Neural progenitor cell (in vitro differentiated cells): ENCODE measurements at regions not wholly inside any gene's neighbourhood (a gene's known extent, or its start where the extent isn't known, plus 50 kb on each side); places are given as distances from the start of the nearest gene placed in this dataset.

Source experiments
- DNase-seq: peaks from one replicate; pipeline ENCODE4 v3.0.0-alpha.2; 2016; ENCODE audit warnings: low spot score
- H2AFZ ChIP-seq: fragments of 200-600 bp; sonication (generic); replicated peaks from 2 replicates; pipeline ENCODE4 v1.6.1; 2016; ENCODE audit warnings: antibody characterized with exemption
- H3F3A ChIP-seq: fragments of 200-600 bp; sonication (generic); 2 replicates; pipeline ENCODE4 v1.6.1; 2016; ENCODE audit warnings: antibody characterized with exemption, low read depth
- H3K27ac ChIP-seq: fragments of 200-600 bp; sonication (generic); 2 replicates; pipeline ENCODE4 v1.5.1; 2016; ENCODE audit warnings: mild to moderate bottlenecking
- H3K27me3 ChIP-seq: fragments of 200-600 bp; sonication (generic); 2 replicates; pipeline ENCODE4 v1.6.1; 2016; ENCODE audit warnings: mild to moderate bottlenecking, moderate library complexity
- H3K36me3 ChIP-seq: fragments of 200-600 bp; sonication (generic); 2 replicates; pipeline ENCODE4 v1.5.1; 2016
- H3K4me1 ChIP-seq: fragments of 200-600 bp; sonication (generic); 2 replicates; pipeline ENCODE4 v1.6.1; 2016; ENCODE audit warnings: mixed run types
- H3K4me2 ChIP-seq: fragments of 200-600 bp; sonication (generic); 2 replicates; pipeline ENCODE4 v1.6.1; 2016
- H3K4me3 ChIP-seq: fragments of 200-600 bp; sonication (generic); 2 replicates; pipeline ENCODE4 v1.5.1; 2016
- H3K79me2 ChIP-seq: fragments of 200-600 bp; sonication (generic); 2 replicates; pipeline ENCODE4 v1.6.1; 2016; ENCODE audit warnings: low read depth
- H3K9ac ChIP-seq: fragments of 200-600 bp; sonication (generic); 2 replicates; pipeline ENCODE4 v1.6.1; 2016
- H3K9me3 ChIP-seq: fragments of 200-600 bp; sonication (generic); 2 replicates; pipeline ENCODE4 v1.5.1; 2016; ENCODE audit warnings: low read depth
- H4K20me1 ChIP-seq: fragments of 200-600 bp; sonication (generic); 2 replicates; pipeline ENCODE4 v1.6.1; 2016; ENCODE audit warnings: low read depth
- H3K27ac Mint-ChIP-seq: 3 replicates; pipeline ENCODE4 v1.8.0; 2021; ENCODE audit warnings: mixed read lengths
- H3K27me3 Mint-ChIP-seq: 2 replicates; pipeline ENCODE4 v1.8.0; 2022; ENCODE audit warnings: low read depth, mild to moderate bottlenecking, inconsistent platforms, moderate library complexity, mixed read lengths; ENCODE audit not compliant: insufficient read depth
- H3K36me3 Mint-ChIP-seq: 3 replicates; pipeline ENCODE4 v1.8.0; 2021; ENCODE audit warnings: mixed read lengths
- H3K4me1 Mint-ChIP-seq: 3 replicates; pipeline ENCODE4 v1.8.0; 2021; ENCODE audit warnings: mixed read lengths
- H3K4me3 Mint-ChIP-seq: 3 replicates; pipeline ENCODE4 v1.8.0; 2021; ENCODE audit warnings: mild to moderate bottlenecking, moderate library complexity, mixed read lengths
- H3K9me3 Mint-ChIP-seq: 3 replicates; pipeline ENCODE4 v1.8.0; 2020; ENCODE audit warnings: mixed read lengths
- CTCF ChIP-seq: fragments of 200-600 bp; sonication (generic); IDR thresholded peaks from 2 replicates; pipeline ENCODE4 v1.5.1; 2017; ENCODE audit warnings: antibody characterized with exemption, mild to moderate bottlenecking
- EZH2 ChIP-seq: fragments of 200-600 bp; sonication (generic); IDR thresholded peaks from 2 replicates; pipeline ENCODE4 v1.6.1; 2017; ENCODE audit warnings: antibody characterized with exemption, mild to moderate bottlenecking, moderate library complexity
- EZH2phosphoT487 ChIP-seq: fragments of 200-600 bp; sonication (generic); IDR thresholded peaks from 2 replicates; pipeline ENCODE4 v1.6.1; 2017; ENCODE audit warnings: antibody characterized with exemption

GRCh38 chr5:159814805-159815585 is 101.3 kb upstream of the ADRA1B start:
- H3K36me3 Mint-ChIP-seq, result no peaks in the 10 kb centered on the region
- H3K9me3 Mint-ChIP-seq, result no peaks in the 10 kb centered on the region
- Histone ChIP-seq H2AFZ (peak overlapping the region; percentile 100), H3K4me1 (peaks cover 9% of the 10 kb centered on the region), H3K9me3 (no peaks in the 10 kb centered on the region), H3K4me3 (no peak overlapping the region), H3K36me3 (no peaks in the 10 kb centered on the region), H3K79me2 (no peaks in the 10 kb centered on the region), H4K20me1 (no peaks in the 10 kb centered on the region), H3K27ac (no peak overlapping the region), H3K9ac (no peak overlapping the region), H3F3A (no peaks in the 10 kb centered on the region), H3K27me3 (no peaks in the 10 kb centered on the region), H3K4me2 (no peak overlapping the region)
- no peak overlapping the region for H3K27ac Mint-ChIP-seq
- H3K4me1 Mint-ChIP-seq, result no peaks in the 10 kb centered on the region
- no peak for DNase-seq
- H3K27me3 Mint-ChIP-seq, result peaks cover 2% of the 10 kb centered on the region
- H3K4me3 Mint-ChIP-seq, result no peak overlapping the region
- TF ChIP-seq EZH2, result no peak
- no peak for TF ChIP-seq CTCF
- no peak for TF ChIP-seq EZH2phosphoT487

GRCh38 chr5:159817262-159818029 is 98.8 kb upstream of the ADRA1B start:
- Mint-ChIP-seq H3K9me3 (no peaks in the 10 kb centered on the region), H3K4me1 (peaks cover 2% of the 10 kb centered on the region), H3K27ac (no peak overlapping the region), H3K36me3 (no peaks in the 10 kb centered on the region), H3K4me3 (no peak overlapping the region), H3K27me3 (peaks cover 2% of the 10 kb centered on the region)
- Histone ChIP-seq H4K20me1 (no peaks in the 10 kb centered on the region), H3F3A (no peaks in the 10 kb centered on the region), H3K27me3 (no peaks in the 10 kb centered on the region), H3K4me2 (no peak overlapping the region), H2AFZ (no peak overlapping the region), H3K79me2 (no peaks in the 10 kb centered on the region), H3K9ac (no peak overlapping the region), H3K9me3 (no peaks in the 10 kb centered on the region), H3K27ac (no peak overlapping the region), H3K4me3 (no peak overlapping the region), H3K4me1 (peaks cover 9% of the 10 kb centered on the region), H3K36me3 (no peaks in the 10 kb centered on the region)
- no peak for DNase-seq
- no peak for TF ChIP-seq CTCF
- TF ChIP-seq EZH2, result no peak
- no peak for TF ChIP-seq EZH2phosphoT487

- no peak overlapping the region for H3K27ac ChIP-seq
Observed at GRCh38 chr5:159819591-159820411, 96.5 kb upstream of the ADRA1B start.

More at GRCh38 chr5:159819591-159820411, 96.5 kb upstream of the ADRA1B start:
- peaks cover 14% of the 10 kb centered on the region for H3K4me1 Mint-ChIP-seq
- Histone ChIP-seq H3F3A (no peaks in the 10 kb centered on the region), H4K20me1 (no peaks in the 10 kb centered on the region), H3K9ac (no peak overlapping the region), H3K4me1 (peaks cover 9% of the 10 kb centered on the region), H3K9me3 (no peaks in the 10 kb centered on the region), H3K27me3 (no peaks in the 10 kb centered on the region), H3K4me3 (no peak overlapping the region), H3K4me2 (no peak overlapping the region), H3K36me3 (no peaks in the 10 kb centered on the region), H2AFZ (peak overlapping the region; percentile 31), H3K79me2 (no peaks in the 10 kb centered on the region)
- no peak for TF ChIP-seq EZH2
- no peak for TF ChIP-seq CTCF
- no peak for TF ChIP-seq EZH2phosphoT487
- H3K4me3 Mint-ChIP-seq, result no peak overlapping the region
- no peak overlapping the region for H3K27ac Mint-ChIP-seq
- H3K9me3 Mint-ChIP-seq, result no peaks in the 10 kb centered on the region
- no peaks in the 10 kb centered on the region for H3K36me3 Mint-ChIP-seq
- DNase-seq, result no peak
- peaks cover 2% of the 10 kb centered on the region for H3K27me3 Mint-ChIP-seq
